GM12878 (cell line): ENCODE measurements at regions not wholly inside any gene's neighbourhood (a gene's known extent, or its start where the extent isn't known, plus 50 kb on each side); places are given as distances from the start of the nearest gene placed in this dataset.

Source experiments
- EP300 ChIP-seq, 2 experiments: fragments of 150-350 bp in 1 of 2; IDR thresholded peaks; 2 replicates each; pipeline ENCODE4 v1.6.1; 2011 to 2012; ENCODE audit warnings: low read depth in 2 of 2, low read length in 2 of 2, borderline replicate concordance in 1 of 2, improper control_type of control experiment in 1 of 2, inconsistent platforms in 1 of 2; ENCODE audit not compliant: control insufficient read depth in 1 of 2
- MTA3 ChIP-seq: IDR thresholded peaks from 2 replicates; pipeline ENCODE4 v1.6.1; 2012; ENCODE audit warnings: low read length, inconsistent platforms, borderline replicate concordance
- NBN ChIP-seq: fragments of 450-650 bp; IDR thresholded peaks from 2 replicates; pipeline ENCODE4 v1.6.1; 2016
- SRF ChIP-seq, 2 experiments: IDR thresholded peaks; 2 replicates each; pipeline ENCODE4 v1.6.1; 2011; ENCODE audit warnings: low read depth in 2 of 2, low read length in 2 of 2, mild to moderate bottlenecking in 1 of 2, moderate library complexity in 1 of 2
- TAF1 ChIP-seq: IDR thresholded peaks from 2 replicates; pipeline ENCODE4 v1.6.1; 2011; ENCODE audit warnings: mild to moderate bottlenecking, low read depth, low read length, borderline replicate concordance
- ZNF207 ChIP-seq: fragments of 450-650 bp; IDR thresholded peaks from 2 replicates; pipeline ENCODE4 v1.6.1; 2014; ENCODE audit warnings: antibody characterized with exemption, mild to moderate bottlenecking, borderline replicate concordance
- TF ChIP-seq, protein P1 (sequence below), 3 experiments: IDR thresholded peaks in 2 of 3; conservative IDR thresholded peaks in 1 of 3; 2 replicates each; pipeline ENCODE4 v1.5.1; 2011; ENCODE audit warnings: low read depth in 3 of 3, low read length in 3 of 3, mild to moderate bottlenecking in 3 of 3, control low read depth in 2 of 3, moderate library complexity in 2 of 3, inconsistent platforms in 1 of 3, mixed read lengths in 1 of 3; ENCODE audit not compliant: control insufficient read depth in 2 of 3, insufficient read depth in 1 of 3; ENCODE audit errors: extremely low read depth in 1 of 3
- TF ChIP-seq, protein P2 (sequence below): IDR thresholded peaks from 2 replicates; pipeline ENCODE4 v1.6.1; 2012; ENCODE audit warnings: low read depth, low read length, improper control_type of control experiment

GRCh38 chr6:155528982-155529453 is 73.4 kb upstream of the NOX3 start:
- TF ChIP-seq SRF (IDR thresholded peaks at IDR 0.05; ENCODE audit: low read depth in 2 of 2, low read length in 2 of 2): no peak
- TF ChIP-seq ZNF207: no peak
- TF ChIP-seq, protein P1, sequence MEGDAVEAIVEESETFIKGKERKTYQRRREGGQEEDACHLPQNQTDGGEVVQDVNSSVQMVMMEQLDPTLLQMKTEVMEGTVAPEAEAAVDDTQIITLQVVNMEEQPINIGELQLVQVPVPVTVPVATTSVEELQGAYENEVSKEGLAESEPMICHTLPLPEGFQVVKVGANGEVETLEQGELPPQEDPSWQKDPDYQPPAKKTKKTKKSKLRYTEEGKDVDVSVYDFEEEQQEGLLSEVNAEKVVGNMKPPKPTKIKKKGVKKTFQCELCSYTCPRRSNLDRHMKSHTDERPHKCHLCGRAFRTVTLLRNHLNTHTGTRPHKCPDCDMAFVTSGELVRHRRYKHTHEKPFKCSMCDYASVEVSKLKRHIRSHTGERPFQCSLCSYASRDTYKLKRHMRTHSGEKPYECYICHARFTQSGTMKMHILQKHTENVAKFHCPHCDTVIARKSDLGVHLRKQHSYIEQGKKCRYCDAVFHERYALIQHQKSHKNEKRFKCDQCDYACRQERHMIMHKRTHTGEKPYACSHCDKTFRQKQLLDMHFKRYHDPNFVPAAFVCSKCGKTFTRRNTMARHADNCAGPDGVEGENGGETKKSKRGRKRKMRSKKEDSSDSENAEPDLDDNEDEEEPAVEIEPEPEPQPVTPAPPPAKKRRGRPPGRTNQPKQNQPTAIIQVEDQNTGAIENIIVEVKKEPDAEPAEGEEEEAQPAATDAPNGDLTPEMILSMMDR (IDR thresholded peaks at IDR 0.05 in 2 of 3, conservative IDR thresholded peaks at IDR 0.05 in 1 of 3; ENCODE audit: control insufficient read depth in 2 of 3, extremely low read depth in 1 of 3, insufficient read depth in 1 of 3, low read depth in 3 of 3, low read length in 3 of 3): no peak
- TF ChIP-seq TAF1: no peak
- TF ChIP-seq MTA3: no peak
- TF ChIP-seq EP300 (IDR thresholded peaks at IDR 0.05; ENCODE audit: borderline replicate concordance in 1 of 2, control insufficient read depth in 1 of 2, low read depth in 2 of 2, low read length in 2 of 2): no peak
- TF ChIP-seq NBN: no peak
- TF ChIP-seq, protein P2, sequence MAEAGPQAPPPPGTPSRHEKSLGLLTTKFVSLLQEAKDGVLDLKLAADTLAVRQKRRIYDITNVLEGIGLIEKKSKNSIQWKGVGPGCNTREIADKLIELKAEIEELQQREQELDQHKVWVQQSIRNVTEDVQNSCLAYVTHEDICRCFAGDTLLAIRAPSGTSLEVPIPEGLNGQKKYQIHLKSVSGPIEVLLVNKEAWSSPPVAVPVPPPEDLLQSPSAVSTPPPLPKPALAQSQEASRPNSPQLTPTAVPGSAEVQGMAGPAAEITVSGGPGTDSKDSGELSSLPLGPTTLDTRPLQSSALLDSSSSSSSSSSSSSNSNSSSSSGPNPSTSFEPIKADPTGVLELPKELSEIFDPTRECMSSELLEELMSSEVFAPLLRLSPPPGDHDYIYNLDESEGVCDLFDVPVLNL: no peak
